H1 (cell line): ENCODE measurements at regions not wholly inside any gene's neighbourhood (a gene's known extent, or its start where the extent isn't known, plus 50 kb on each side); places are given as distances from the start of the nearest gene placed in this dataset.

ENCODE experiments used
- CHD2 ChIP-seq: IDR thresholded peaks from 2 replicates; pipeline ENCODE4 v1.6.1; 2012; ENCODE audit warnings: low read length, improper control_type of control experiment
- POU5F1 ChIP-seq: IDR thresholded peaks from 2 replicates; pipeline ENCODE4 v1.6.1; 2011; ENCODE audit warnings: low read depth, mild to moderate bottlenecking, low read length, moderate library complexity
- SP1 ChIP-seq: IDR thresholded peaks from 2 replicates; pipeline ENCODE4 v1.6.1; 2011; ENCODE audit warnings: low read depth, low read length
- TF ChIP-seq, protein P1 (sequence below): IDR thresholded peaks from 2 replicates; pipeline ENCODE4 v1.6.1; 2012; ENCODE audit warnings: inconsistent platforms

- TF ChIP-seq CHD2 = no peak
- TF ChIP-seq, protein P1, sequence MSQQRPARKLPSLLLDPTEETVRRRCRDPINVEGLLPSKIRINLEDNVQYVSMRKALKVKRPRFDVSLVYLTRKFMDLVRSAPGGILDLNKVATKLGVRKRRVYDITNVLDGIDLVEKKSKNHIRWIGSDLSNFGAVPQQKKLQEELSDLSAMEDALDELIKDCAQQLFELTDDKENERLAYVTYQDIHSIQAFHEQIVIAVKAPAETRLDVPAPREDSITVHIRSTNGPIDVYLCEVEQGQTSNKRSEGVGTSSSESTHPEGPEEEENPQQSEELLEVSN = no peak
- TF ChIP-seq SP1 = no peak
- TF ChIP-seq POU5F1 = no peak
These were observed 83.5 kb upstream of the THY1 start (continued) for GRCh38 chr11:119506436-119506835.
